GM10266 (cell line): ENCODE measurements at regions not wholly inside any gene's neighbourhood (a gene's known extent, or its start where the extent isn't known, plus 50 kb on each side); places are given as distances from the start of the nearest gene placed in this dataset.

ENCODE experiments used
- DNase-seq: peaks from one replicate; pipeline ENCODE4 v3.0.0; 2012; ENCODE audit errors: extremely low spot score
- TF ChIP-seq, protein P1 (sequence below): IDR thresholded peaks from 2 replicates; pipeline ENCODE4 v1.5.1; 2012; ENCODE audit warnings: mild to moderate bottlenecking, low read depth; ENCODE audit not compliant: control insufficient read depth, insufficient read depth; ENCODE audit errors: missing control alignments

DNA sequence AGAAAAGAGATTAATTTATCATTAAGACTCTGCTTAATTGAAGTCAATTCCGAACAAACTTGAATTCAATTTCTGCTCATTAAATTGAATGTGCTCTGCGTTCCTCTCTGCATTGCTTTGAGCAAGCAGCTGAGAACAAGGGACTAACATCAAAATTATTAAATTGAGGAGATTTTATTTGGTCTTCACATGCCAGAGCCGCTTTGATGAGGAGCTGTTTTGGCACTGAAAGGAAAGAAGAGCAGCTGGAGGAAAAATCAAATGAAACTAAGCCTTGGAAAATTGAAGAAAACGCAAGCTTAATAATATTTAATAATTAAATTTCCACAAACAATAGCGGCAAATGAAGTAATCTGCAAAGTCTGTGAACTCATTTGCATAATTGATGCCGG is 222.0 kb upstream of the PKN2 start:
- DNase-seq = no peak
- TF ChIP-seq, protein P1, sequence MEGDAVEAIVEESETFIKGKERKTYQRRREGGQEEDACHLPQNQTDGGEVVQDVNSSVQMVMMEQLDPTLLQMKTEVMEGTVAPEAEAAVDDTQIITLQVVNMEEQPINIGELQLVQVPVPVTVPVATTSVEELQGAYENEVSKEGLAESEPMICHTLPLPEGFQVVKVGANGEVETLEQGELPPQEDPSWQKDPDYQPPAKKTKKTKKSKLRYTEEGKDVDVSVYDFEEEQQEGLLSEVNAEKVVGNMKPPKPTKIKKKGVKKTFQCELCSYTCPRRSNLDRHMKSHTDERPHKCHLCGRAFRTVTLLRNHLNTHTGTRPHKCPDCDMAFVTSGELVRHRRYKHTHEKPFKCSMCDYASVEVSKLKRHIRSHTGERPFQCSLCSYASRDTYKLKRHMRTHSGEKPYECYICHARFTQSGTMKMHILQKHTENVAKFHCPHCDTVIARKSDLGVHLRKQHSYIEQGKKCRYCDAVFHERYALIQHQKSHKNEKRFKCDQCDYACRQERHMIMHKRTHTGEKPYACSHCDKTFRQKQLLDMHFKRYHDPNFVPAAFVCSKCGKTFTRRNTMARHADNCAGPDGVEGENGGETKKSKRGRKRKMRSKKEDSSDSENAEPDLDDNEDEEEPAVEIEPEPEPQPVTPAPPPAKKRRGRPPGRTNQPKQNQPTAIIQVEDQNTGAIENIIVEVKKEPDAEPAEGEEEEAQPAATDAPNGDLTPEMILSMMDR = no peak

DNA sequence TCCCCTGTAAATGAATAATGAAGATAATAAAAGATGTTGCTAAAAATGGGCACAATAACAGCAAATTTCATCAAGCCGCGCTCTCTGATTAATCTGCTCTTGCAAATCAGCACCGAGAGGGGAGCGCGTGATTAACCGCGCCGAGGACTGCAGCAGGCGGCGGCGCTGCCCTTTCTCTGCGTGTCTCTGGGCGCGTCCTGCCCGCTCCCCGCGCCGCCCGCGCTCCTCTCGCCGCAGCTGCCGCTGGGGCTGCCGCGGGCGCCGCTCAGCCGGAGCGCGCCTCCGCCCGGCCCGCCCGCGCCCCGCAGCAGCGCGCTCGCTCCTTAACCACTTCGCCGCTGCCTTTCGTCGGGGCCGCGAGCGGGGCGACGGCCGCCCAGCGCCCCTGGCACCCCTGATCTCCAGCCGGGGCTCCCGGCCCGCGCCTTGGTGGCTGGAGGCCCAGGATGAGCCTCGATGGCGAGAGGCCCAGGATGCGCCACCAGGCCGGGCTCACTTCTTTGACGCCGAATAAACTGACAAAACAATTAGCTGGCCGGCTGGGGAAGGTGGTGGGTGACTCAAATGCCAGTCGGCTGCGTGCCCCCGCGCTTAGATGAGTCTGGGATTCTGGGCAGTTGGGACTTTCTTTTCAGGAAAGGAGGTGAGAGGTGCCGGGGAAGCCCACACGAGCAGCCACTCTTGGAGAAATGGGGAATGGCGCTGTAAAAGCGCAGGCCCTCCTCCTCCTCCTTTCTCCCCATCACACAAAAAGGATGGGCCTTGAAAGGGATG is 221.4 kb upstream of the PKN2 start:
- TF ChIP-seq, protein P1 = no peak
- DNase-seq = no peak

- no peak for DNase-seq
- TF ChIP-seq, protein P1 = no peak
These were observed 220.6 kb upstream of the PKN2 start for GRCh38 chr1:88463401-88463985.

DNA sequence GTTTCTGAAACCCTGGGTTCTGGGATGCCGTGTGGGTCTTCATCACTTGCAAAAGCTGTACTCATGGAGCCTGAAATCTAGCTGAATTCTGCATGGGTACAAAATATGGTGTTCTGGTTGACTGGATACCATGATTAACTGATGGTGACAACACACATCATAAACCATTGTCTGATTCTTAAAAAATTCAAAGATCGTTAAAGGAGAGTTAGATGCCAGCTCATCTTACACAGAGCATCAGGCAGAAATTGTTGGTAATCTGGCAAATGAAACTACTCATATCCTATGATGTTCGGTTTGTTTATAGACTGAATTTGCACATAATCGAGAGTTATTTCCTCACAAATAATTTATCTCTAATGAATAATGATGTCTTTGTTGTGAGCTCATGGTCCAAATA is 218.1 kb upstream of the PKN2 start:
- no peak for DNase-seq
- TF ChIP-seq, protein P1 = no peak

DNA sequence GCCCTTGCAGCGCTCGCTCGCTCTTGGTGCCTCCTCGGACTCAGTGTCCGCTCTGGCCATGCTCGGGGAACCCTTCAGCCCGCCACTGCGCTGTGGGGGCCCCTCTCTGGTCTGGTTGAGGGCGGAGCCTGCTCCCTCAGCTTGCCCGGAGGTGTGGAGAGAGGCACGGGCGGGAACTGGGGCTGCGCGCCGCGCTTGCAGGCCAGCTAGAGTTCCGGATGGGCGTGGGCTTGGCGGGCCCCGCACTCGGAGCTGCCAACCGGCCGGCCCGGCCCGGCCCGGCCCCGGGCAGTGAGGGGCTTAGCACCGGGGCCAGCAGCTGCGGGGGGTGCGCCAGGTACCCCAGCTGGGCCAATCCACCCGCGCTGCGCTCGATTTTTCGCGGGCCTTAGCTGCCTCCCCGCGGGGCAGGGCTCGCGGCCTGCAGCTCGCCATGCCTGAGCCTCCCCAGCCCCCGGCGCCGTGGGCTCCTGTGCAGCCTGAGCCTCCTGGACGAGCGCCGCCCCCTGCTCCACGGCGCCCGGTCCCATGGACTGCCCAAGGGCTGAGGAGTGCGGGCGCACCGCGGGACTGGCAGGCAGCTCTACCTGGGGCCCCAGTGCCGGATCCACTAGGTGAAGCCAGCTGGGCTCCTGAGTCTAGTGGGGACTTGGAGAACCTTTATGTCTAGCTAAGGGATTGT is 217.0 kb upstream of the PKN2 start:
- TF ChIP-seq, protein P1 = no peak
- DNase-seq = no peak

DNA sequence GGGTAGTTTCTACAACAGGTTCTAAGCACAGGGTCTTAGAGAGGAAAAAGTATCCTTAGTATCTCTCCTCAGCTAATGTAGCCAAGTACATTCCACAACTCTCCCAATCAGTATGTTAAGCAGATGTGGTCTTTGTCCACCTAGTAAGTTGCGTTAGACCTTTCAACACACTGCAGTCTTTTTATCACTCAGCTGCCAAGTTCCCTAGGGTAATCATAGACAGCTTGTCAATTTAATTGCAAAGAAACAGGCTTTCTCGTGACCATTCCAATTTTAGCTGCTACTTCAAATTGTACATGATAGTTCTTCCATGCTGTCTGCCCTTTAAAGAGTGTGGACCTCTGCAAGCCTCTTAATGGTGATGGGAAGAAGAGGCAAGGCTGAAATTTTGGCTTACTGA is 211.8 kb upstream of the PKN2 start:
- no peak for DNase-seq
- TF ChIP-seq, protein P1 = no peak

DNA sequence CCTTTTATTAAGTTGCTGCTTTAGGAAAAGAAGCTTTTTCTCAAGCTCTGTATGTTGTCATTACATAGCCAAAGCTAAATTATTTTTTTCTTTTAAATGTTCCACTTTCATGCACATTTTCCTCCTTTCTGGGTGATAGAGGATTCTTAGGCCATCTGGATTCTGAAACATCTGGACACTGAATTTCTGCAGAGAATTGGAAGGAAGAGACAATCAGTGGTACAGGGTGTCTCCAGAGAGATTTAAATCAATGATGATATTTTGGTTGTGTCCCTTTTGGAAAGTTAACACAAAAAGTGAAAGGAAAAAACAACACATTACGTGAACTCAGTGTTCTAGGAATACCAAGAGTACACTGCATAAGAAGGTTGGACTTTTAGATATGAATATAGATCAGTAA is 211.4 kb upstream of the PKN2 start:
- TF ChIP-seq, protein P1 = no peak
- DNase-seq = no peak
